ENCODE measurements at regions not wholly inside any gene's neighbourhood (a gene's known extent, or its start where the extent isn't known, plus 50 kb on each side); places are given as distances from the start of the nearest gene placed in this dataset.
"Not testable (repeated sequence)": the region's sequence is repeated elsewhere in the genome, so short reads cannot be mapped to it uniquely, and the experiment has no call there.

DNA sequence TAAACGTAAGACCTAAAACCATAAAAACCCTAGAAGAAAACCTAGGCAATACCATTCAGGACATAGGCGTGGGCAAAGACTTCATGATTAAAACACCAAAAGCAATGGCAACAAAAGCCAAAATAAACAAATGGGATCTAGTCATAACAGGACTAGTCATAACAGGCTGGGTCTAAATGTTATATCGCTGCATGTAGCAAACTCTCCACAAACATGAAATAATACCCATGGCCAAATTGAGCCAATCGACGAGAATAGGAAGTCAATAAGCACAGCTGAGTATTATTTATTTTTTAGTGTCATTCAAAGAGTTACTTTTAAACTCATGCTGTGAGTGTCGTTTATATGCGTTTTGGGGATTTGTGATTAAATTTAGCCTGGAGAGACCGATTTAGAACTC, 225.1 kb downstream of the TFEC start:
- DNase-seq (ENCODE audit: low spot score) (no peak), ATAC-seq (ENCODE audit: insufficient number of reproducible peaks, low FRiP score, low read depth) (no peak)
- TF ChIP-seq, protein P1, sequence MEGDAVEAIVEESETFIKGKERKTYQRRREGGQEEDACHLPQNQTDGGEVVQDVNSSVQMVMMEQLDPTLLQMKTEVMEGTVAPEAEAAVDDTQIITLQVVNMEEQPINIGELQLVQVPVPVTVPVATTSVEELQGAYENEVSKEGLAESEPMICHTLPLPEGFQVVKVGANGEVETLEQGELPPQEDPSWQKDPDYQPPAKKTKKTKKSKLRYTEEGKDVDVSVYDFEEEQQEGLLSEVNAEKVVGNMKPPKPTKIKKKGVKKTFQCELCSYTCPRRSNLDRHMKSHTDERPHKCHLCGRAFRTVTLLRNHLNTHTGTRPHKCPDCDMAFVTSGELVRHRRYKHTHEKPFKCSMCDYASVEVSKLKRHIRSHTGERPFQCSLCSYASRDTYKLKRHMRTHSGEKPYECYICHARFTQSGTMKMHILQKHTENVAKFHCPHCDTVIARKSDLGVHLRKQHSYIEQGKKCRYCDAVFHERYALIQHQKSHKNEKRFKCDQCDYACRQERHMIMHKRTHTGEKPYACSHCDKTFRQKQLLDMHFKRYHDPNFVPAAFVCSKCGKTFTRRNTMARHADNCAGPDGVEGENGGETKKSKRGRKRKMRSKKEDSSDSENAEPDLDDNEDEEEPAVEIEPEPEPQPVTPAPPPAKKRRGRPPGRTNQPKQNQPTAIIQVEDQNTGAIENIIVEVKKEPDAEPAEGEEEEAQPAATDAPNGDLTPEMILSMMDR (IDR thresholded peaks at IDR 0.05): no peak
- peaks cover 0 to 3% of the 10 kb centered on the region in 2 donors for H3K4me1 ChIP-seq (ENCODE audit: control insufficient read depth in 1 of 2, low read depth in 2 of 2)
- no peak overlapping the region for H3K4me3 ChIP-seq
- no peaks in the 10 kb centered on the region for H3K9me3 ChIP-seq
- no peaks in the 10 kb centered on the region for H3K36me3 ChIP-seq
- no peak overlapping the region for H3K27ac ChIP-seq
- no peaks in the 10 kb centered on the region for H3K27me3 ChIP-seq (replicated peaks; ENCODE audit: insufficient read depth)

DNA sequence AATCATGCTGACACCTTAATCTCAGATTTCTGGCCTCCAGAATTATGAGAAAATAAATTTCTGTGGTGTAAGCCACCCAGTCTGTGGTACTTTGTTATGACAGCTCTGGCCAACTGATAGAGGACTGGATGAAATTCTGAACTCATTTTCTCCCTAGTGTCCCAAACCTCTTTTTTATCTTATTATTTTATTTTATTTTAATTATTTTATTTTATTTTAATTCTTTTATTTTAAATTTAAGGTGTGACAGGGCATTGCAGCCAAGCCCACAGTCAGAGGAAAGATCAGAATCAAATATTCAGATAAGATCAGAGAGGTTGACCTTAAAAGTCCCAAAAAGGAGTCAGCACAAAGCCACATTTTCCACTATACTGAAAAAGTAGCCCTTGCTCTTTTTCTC, 228.1 kb downstream of the TFEC start:
- TF ChIP-seq, protein P1 (IDR thresholded peaks at IDR 0.05): no peak
- DNase-seq (ENCODE audit: low spot score) (no peak), ATAC-seq (ENCODE audit: insufficient number of reproducible peaks, low FRiP score, low read depth) (no peak)
- Histone ChIP-seq H3K27me3 (replicated peaks; ENCODE audit: insufficient read depth) (no peaks in the 10 kb centered on the region), H3K36me3 (no peaks in the 10 kb centered on the region), H3K4me1 (ENCODE audit: control insufficient read depth in 1 of 2, low read depth in 2 of 2) (peaks cover 0 to 3% of the 10 kb centered on the region in 2 donors), H3K4me3 (no peak overlapping the region), H3K27ac (no peak overlapping the region), H3K9me3 (no peaks in the 10 kb centered on the region)

DNA sequence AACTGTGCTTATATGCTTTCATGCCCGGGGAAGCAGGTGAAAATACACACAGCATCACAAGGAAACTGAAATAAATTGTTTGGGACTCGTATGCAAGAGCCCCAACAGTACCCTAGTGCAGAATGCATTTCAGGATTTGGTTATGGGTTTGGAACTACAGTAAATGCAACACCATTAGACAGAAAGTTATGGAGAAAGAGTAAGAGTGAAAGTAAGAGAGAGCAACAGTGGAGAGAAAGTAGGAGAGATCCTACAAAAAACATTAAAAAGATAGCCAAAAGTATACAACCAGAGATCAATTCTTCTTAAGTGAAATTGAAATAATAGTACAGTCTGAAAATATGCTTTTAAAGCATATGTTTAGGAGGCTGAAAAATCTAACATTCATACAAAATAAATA, 231.1 kb downstream of the TFEC start:
- no peak for ATAC-seq (ENCODE audit: insufficient number of reproducible peaks, low FRiP score, low read depth)

DNA sequence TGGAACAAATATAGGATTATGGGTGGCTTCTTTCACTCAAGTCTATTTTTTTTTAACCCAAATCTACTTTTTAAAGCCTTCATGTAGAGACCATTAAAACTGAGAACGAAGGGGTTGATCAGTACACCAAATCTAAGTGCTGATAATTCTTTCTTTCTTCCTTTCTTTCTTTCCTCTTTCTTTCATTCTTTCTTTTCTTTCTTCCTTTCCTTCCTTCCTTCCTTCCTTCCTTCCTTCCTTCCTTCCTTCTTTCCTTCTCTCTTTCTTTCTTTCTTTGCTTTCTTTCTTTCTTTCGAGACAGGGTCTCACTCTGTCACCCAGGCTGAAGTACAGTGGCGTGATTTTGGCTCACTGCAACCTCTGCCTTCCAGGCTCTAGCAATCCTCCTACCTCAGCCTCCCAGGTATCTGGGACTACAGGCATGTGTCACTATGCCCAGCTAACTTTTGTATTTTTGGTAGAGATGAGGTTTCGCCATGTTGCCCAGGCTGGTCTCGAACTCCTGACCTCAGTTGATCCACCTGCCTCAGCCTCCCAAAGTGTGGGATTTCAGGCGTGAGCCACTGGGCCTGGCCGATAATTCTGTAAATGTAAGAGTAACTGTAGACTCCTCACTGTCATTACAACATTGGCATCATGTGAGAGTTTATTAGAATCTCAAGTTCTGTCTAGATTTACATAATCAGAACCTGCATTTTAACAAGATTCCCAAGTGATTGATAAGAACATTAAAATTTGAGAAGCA, 236.4 kb downstream of the TFEC start:
- Histone ChIP-seq H3K4me1 (ENCODE audit: control insufficient read depth in 1 of 2, low read depth in 2 of 2) (no peaks in the 10 kb centered on the region), H3K27me3 (replicated peaks; ENCODE audit: insufficient read depth) (no peaks in the 10 kb centered on the region), H3K36me3 (no peaks in the 10 kb centered on the region), H3K27ac (no peak overlapping the region), H3K9me3 (no peaks in the 10 kb centered on the region), H3K4me3 (no peak overlapping the region)
- TF ChIP-seq, protein P1 (IDR thresholded peaks at IDR 0.05): no peak
- no peak for ATAC-seq (ENCODE audit: insufficient number of reproducible peaks, low FRiP score, low read depth)
- DNase-seq (ENCODE audit: low spot score): no peak

More for the DNA sequence above, 231.1 kb downstream of the TFEC start:
- no peak for DNase-seq (ENCODE audit: low spot score)
- Histone ChIP-seq H3K27me3 (replicated peaks; ENCODE audit: insufficient read depth) (no peaks in the 10 kb centered on the region), H3K4me1 (ENCODE audit: control insufficient read depth in 1 of 2, low read depth in 2 of 2) (no peaks in the 10 kb centered on the region), H3K9me3 (no peaks in the 10 kb centered on the region), H3K4me3 (no peak overlapping the region), H3K36me3 (no peaks in the 10 kb centered on the region), H3K27ac (no peak overlapping the region)
- TF ChIP-seq, protein P1 (IDR thresholded peaks at IDR 0.05): no peak

DNA sequence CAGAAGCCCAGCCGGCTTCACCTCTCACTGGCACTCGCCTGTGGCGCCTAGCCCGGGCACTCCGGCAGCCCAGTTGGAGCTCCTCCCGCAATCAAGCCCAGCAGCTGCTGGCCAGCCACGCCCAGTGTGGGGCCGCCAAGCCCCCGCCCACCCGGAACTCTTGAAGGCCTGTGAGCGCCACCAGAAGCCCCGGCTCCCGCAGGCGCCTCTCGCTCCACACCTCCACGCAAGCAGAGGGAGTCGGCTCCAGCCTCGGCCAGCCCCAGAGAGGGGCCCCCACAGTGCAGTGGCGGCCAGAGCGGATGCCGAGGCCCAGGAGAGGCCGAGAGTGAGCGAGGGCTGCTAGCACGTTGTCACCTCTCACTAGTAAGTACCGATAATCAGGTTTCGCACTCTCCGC, 240.7 kb downstream of the TFEC start:
- Histone ChIP-seq H3K4me3 (no peak overlapping the region), H3K27ac (no peak overlapping the region), H3K9me3 (no peaks in the 10 kb centered on the region), H3K27me3 (replicated peaks; ENCODE audit: insufficient read depth) (no peaks in the 10 kb centered on the region), H3K4me1 (ENCODE audit: control insufficient read depth in 1 of 2, low read depth in 2 of 2) (no peaks in the 10 kb centered on the region), H3K36me3 (no peaks in the 10 kb centered on the region)
- no peak for DNase-seq (ENCODE audit: low spot score)
- no peak for ATAC-seq (ENCODE audit: insufficient number of reproducible peaks, low FRiP score, low read depth)
- TF ChIP-seq, protein P1 (IDR thresholded peaks at IDR 0.05): no peak

DNA sequence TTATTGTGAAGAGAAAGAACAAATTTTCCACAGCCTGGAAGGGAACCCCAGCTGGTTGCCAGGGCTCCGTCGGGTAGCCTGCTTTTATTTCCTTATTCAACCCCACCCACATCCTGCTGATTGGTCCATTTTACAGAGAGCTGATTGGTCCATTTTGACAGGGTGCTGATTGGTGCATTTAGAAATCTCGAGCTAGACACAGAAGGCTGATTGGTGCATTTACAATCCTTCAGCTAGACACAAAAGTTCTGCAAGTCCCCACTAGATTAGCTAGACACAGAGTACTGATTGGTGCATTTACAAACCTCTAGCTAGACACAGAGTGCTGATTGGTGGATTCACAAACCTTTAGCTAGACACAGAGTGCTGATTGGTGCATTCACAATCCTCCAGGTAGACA, 241.1 kb downstream of the TFEC start:
- H3K27ac ChIP-seq; H3K27me3 ChIP-seq (replicated peaks; ENCODE audit: insufficient read depth); H3K4me3 ChIP-seq; H3K4me1 ChIP-seq (ENCODE audit: control insufficient read depth in 1 of 2, low read depth in 2 of 2); H3K9me3 ChIP-seq; DNase-seq (ENCODE audit: low spot score); ATAC-seq (ENCODE audit: insufficient number of reproducible peaks, low FRiP score, low read depth); H3K36me3 ChIP-seq: not testable (repeated sequence)

All from thoracic aorta (tissue), 2 donors.